ENCODE measurements at regions not wholly inside any gene's neighbourhood (a gene's known extent, or its start where the extent isn't known, plus 50 kb on each side); places are given as distances from the start of the nearest gene placed in this dataset.

GRCh38 chr5:168059131-168059530, 232.3 kb upstream of the WWC1 start:
- DNase-seq (ENCODE audit: low read depth): no peak

GRCh38 chr5:168062239-168062638, 229.2 kb upstream of the WWC1 start:
- DNase-seq (ENCODE audit: low read depth): no peak

GRCh38 chr5:168064457-168064856, 227.0 kb upstream of the WWC1 start:
- no peak for DNase-seq (ENCODE audit: low read depth)

- peak; percentile 3 for DNase-seq (ENCODE audit: low read depth)
Measured at GRCh38 chr5:168064933-168065622, 226.4 kb upstream of the WWC1 start.

GRCh38 chr5:168066536-168067208, 224.8 kb upstream of the WWC1 start:
- DNase-seq (ENCODE audit: low read depth): no peak

- no peak for DNase-seq (ENCODE audit: low read depth)
Measured at GRCh38 chr5:168070761-168071160, 220.7 kb upstream of the WWC1 start.

GRCh38 chr5:168072665-168073064, 218.8 kb upstream of the WWC1 start:
- DNase-seq (ENCODE audit: low read depth): no peak

GRCh38 chr5:168073311-168073710, 218.1 kb upstream of the WWC1 start:
- DNase-seq (ENCODE audit: low read depth): no peak

GRCh38 chr5:168073991-168074800, 217.2 kb upstream of the WWC1 start:
- no peak for DNase-seq (ENCODE audit: low read depth)

- no peak for DNase-seq (ENCODE audit: low read depth)
Measured at GRCh38 chr5:168075387-168075786, 216.1 kb upstream of the WWC1 start.

- no peak for DNase-seq (ENCODE audit: low read depth)
Measured at GRCh38 chr5:168076561-168076991, 214.9 kb upstream of the WWC1 start.

GRCh38 chr5:168085261-168086031, 206.0 kb upstream of the WWC1 start:
- DNase-seq (ENCODE audit: low read depth): no peak

GRCh38 chr5:168086104-168086610, 205.3 kb upstream of the WWC1 start:
- DNase-seq (ENCODE audit: low read depth): peak; percentile 11

GRCh38 chr5:168086746-168087145, 204.7 kb upstream of the WWC1 start:
- DNase-seq (ENCODE audit: low read depth): no peak

- DNase-seq (ENCODE audit: low read depth): no peak
Measured at GRCh38 chr5:168088410-168089173, 202.9 kb upstream of the WWC1 start.

- DNase-seq (ENCODE audit: low read depth): no peak
Measured at GRCh38 chr5:168089201-168089887, 202.1 kb upstream of the WWC1 start.

GRCh38 chr5:168092209-168093185, 198.9 kb upstream of the WWC1 start:
- DNase-seq (ENCODE audit: low read depth): no peak

- DNase-seq (ENCODE audit: low read depth): no peak
Measured at GRCh38 chr5:168093200-168093910, 198.1 kb upstream of the WWC1 start.

GRCh38 chr5:168096525-168096924, 194.9 kb upstream of the WWC1 start:
- no peak for DNase-seq (ENCODE audit: low read depth)

Data from ELR (cell line).